Hepatocyte (in vitro differentiated cells): ENCODE measurements at regions not wholly inside any gene's neighbourhood (a gene's known extent, or its start where the extent isn't known, plus 50 kb on each side); places are given as distances from the start of the nearest gene placed in this dataset.

Experiments used
- DNase-seq: peaks from one replicate; pipeline ENCODE4 v3.0.0-alpha.2; 2016; ENCODE audit warnings: low spot score
- H2AFZ ChIP-seq: fragments of 200-600 bp; sonication (generic); 2 replicates; pipeline ENCODE4 v1.6.0; 2016; ENCODE audit warnings: antibody characterized with exemption, mild to moderate bottlenecking
- H3K27ac ChIP-seq: fragments of 200-600 bp; sonication (generic); 2 replicates; pipeline ENCODE4 v1.5.1; 2016; ENCODE audit warnings: mild to moderate bottlenecking
- H3K27me3 ChIP-seq: fragments of 200-600 bp; sonication (generic); 2 replicates; pipeline ENCODE4 v1.6.1; 2016
- H3K36me3 ChIP-seq: fragments of 200-600 bp; sonication (generic); replicated peaks from 2 replicates; pipeline ENCODE4 v1.5.1; 2016; ENCODE audit warnings: low read depth; ENCODE audit not compliant: insufficient read depth
- H3K4me1 ChIP-seq: fragments of 200-600 bp; sonication (generic); 2 replicates; pipeline ENCODE4 v1.5.1; 2016; ENCODE audit warnings: mild to moderate bottlenecking, moderate library complexity; ENCODE audit not compliant: insufficient read depth
- H3K4me2 ChIP-seq: fragments of 200-600 bp; sonication (generic); 2 replicates; pipeline ENCODE4 v1.6.0; 2016
- H3K4me3 ChIP-seq: fragments of 200-600 bp; sonication (generic); 2 replicates; pipeline ENCODE4 v1.5.1; 2016; ENCODE audit warnings: mild to moderate bottlenecking
- H3K79me2 ChIP-seq: fragments of 200-600 bp; sonication (generic); 2 replicates; pipeline ENCODE4 v1.6.0; 2017; ENCODE audit warnings: mild to moderate bottlenecking
- H3K9me2 ChIP-seq: fragments of 200-600 bp; sonication (generic); replicated peaks from 2 replicates; pipeline ENCODE4 v1.6.0; 2017; ENCODE audit warnings: mild to moderate bottlenecking; ENCODE audit not compliant: insufficient read depth
- H3K9me3 ChIP-seq: fragments of 200-600 bp; sonication (generic); 2 replicates; pipeline ENCODE4 v1.5.1; 2016; ENCODE audit warnings: low read depth, mild to moderate bottlenecking
- H4K20me1 ChIP-seq: fragments of 200-600 bp; sonication (generic); 2 replicates; pipeline ENCODE4 v1.6.0; 2016; ENCODE audit warnings: mild to moderate bottlenecking; ENCODE audit not compliant: insufficient read depth, poor library complexity, severe bottlenecking
- CTCF ChIP-seq: fragments of 200-600 bp; sonication (generic); IDR thresholded peaks from 2 replicates; pipeline ENCODE4 v1.5.1; 2016; ENCODE audit warnings: antibody characterized with exemption, mild to moderate bottlenecking; ENCODE audit not compliant: poor library complexity
- EZH2 ChIP-seq: fragments of 200-600 bp; sonication (generic); IDR thresholded peaks from 2 replicates; pipeline ENCODE4 v1.6.1; 2016; ENCODE audit warnings: antibody characterized with exemption, mild to moderate bottlenecking, borderline replicate concordance
- EZH2phosphoT487 ChIP-seq: fragments of 200-600 bp; sonication (generic); IDR thresholded peaks from one replicate; pipeline ENCODE4 v1.6.1; 2018; ENCODE audit warnings: antibody characterized with exemption, mild to moderate bottlenecking, low read depth, moderate library complexity; ENCODE audit not compliant: unreplicated experiment, severe bottlenecking
- WGBS: methylation state at CpG from one replicate; pipeline ENCODE4 v1.1.6; 2016; ENCODE audit warnings: low lambda C conversion rate; ENCODE audit errors: missing lambda C conversion rate; 5-methylcytosine and 5-hydroxymethylcytosine counted together

- DNase-seq: no peak
- WGBS: 81% methylated on average over 9 of the region's 9 CpGs
These were observed 147.5 kb downstream of the FOXD2 start for GRCh38 chr1:47585141-47585902.

GRCh38 chr1:47587891-47588582, 150.2 kb downstream of the FOXD2 start:
- no peak for TF ChIP-seq EZH2
- DNase-seq: no peak
- Histone ChIP-seq H3K4me1 (peaks cover 4% of the 10 kb centered on the region), H3K4me2 (no peak overlapping the region), H3K27ac (no peak overlapping the region), H4K20me1 (no peaks in the 10 kb centered on the region), H3K9me2 (no peaks in the 10 kb centered on the region), H3K27me3 (peaks cover 40% of the 10 kb centered on the region), H3K4me3 (no peak overlapping the region), H3K9me3 (no peaks in the 10 kb centered on the region), H2AFZ (no peak overlapping the region), H3K36me3 (no peaks in the 10 kb centered on the region), H3K79me2 (no peaks in the 10 kb centered on the region)
- 62% methylated on average over 8 of the region's 8 CpGs for WGBS

More at GRCh38 chr1:47585141-47585902, 147.5 kb downstream of the FOXD2 start:
- peaks cover 37% of the 10 kb centered on the region for H3K27me3 ChIP-seq
- no peaks in the 10 kb centered on the region for H4K20me1 ChIP-seq
- H3K4me1 ChIP-seq: no peaks in the 10 kb centered on the region
- no peaks in the 10 kb centered on the region for H3K9me3 ChIP-seq
- H3K4me2 ChIP-seq: no peak overlapping the region
- no peak overlapping the region for H3K4me3 ChIP-seq
- TF ChIP-seq CTCF (no peak), EZH2phosphoT487 (no peak), EZH2 (no peak)
- H3K36me3 ChIP-seq: no peaks in the 10 kb centered on the region
- H3K27ac ChIP-seq: no peak overlapping the region
- H2AFZ ChIP-seq: no peak overlapping the region
- H3K9me2 ChIP-seq: no peaks in the 10 kb centered on the region
- H3K79me2 ChIP-seq: no peaks in the 10 kb centered on the region

- DNase-seq: no peak
- Histone ChIP-seq H4K20me1 (no peaks in the 10 kb centered on the region), H3K27ac (no peak overlapping the region), H3K79me2 (no peaks in the 10 kb centered on the region), H3K36me3 (no peaks in the 10 kb centered on the region), H3K4me2 (no peak overlapping the region), H2AFZ (no peak overlapping the region), H3K4me1 (peaks cover 10% of the 10 kb centered on the region), H3K4me3 (no peak overlapping the region), H3K9me2 (no peaks in the 10 kb centered on the region), H3K27me3 (peaks cover 49% of the 10 kb centered on the region), H3K9me3 (no peaks in the 10 kb centered on the region)
- 75% methylated on average over 8 of the region's 8 CpGs for WGBS
- TF ChIP-seq CTCF (no peak), EZH2phosphoT487 (no peak), EZH2 (no peak)
These were observed 152.8 kb downstream of the FOXD2 start for GRCh38 chr1:47590523-47591225.

- H3K9me2 ChIP-seq: no peaks in the 10 kb centered on the region
- TF ChIP-seq CTCF (no peak), EZH2 (no peak), EZH2phosphoT487 (no peak)
- H3K9me3 ChIP-seq: no peaks in the 10 kb centered on the region
- no peak overlapping the region for H3K4me3 ChIP-seq
- no peak for DNase-seq
- no peaks in the 10 kb centered on the region for H4K20me1 ChIP-seq
- no peaks in the 10 kb centered on the region for H3K36me3 ChIP-seq
- WGBS: 99% methylated on average over 7 of the region's 7 CpGs
- no peak overlapping the region for H3K4me2 ChIP-seq
- H3K79me2 ChIP-seq: no peaks in the 10 kb centered on the region
- peaks cover 49% of the 10 kb centered on the region for H3K27me3 ChIP-seq
- no peak overlapping the region for H3K27ac ChIP-seq
- H2AFZ ChIP-seq: no peak overlapping the region
- peaks cover 10% of the 10 kb centered on the region for H3K4me1 ChIP-seq
These were observed 154.0 kb downstream of the FOXD2 start for GRCh38 chr1:47591801-47592200.
